ENCODE measurements at regions not wholly inside any gene's neighbourhood (a gene's known extent, or its start where the extent isn't known, plus 50 kb on each side); places are given as distances from the start of the nearest gene placed in this dataset.

- TF ChIP-seq, protein P1, sequence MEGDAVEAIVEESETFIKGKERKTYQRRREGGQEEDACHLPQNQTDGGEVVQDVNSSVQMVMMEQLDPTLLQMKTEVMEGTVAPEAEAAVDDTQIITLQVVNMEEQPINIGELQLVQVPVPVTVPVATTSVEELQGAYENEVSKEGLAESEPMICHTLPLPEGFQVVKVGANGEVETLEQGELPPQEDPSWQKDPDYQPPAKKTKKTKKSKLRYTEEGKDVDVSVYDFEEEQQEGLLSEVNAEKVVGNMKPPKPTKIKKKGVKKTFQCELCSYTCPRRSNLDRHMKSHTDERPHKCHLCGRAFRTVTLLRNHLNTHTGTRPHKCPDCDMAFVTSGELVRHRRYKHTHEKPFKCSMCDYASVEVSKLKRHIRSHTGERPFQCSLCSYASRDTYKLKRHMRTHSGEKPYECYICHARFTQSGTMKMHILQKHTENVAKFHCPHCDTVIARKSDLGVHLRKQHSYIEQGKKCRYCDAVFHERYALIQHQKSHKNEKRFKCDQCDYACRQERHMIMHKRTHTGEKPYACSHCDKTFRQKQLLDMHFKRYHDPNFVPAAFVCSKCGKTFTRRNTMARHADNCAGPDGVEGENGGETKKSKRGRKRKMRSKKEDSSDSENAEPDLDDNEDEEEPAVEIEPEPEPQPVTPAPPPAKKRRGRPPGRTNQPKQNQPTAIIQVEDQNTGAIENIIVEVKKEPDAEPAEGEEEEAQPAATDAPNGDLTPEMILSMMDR (IDR thresholded peaks at IDR 0.05; ENCODE audit: low read depth, low read length, poor library complexity, severe bottlenecking), result no peak
- TF ChIP-seq EZH2phosphoT487 (IDR thresholded peaks at IDR 0.05; ENCODE audit: borderline replicate concordance, low read length), result no peak
Measured at GRCh38 chr2:82526277-82526676, 1932.8 kb downstream of the SUCLG1 start.

Data from DOHH2 (cell line).